DND-41 (cell line): ENCODE measurements at regions not wholly inside any gene's neighbourhood (a gene's known extent, or its start where the extent isn't known, plus 50 kb on each side); places are given as distances from the start of the nearest gene placed in this dataset.
A peak's percentile ranks its signal among the peaks of the same experiment; 100 is the strongest.

ENCODE experiments used
- EZH2 ChIP-seq: IDR thresholded peaks from 3 replicates; pipeline ENCODE4 v1.6.1; 2012; ENCODE audit warnings: borderline replicate concordance, low read depth, mild to moderate bottlenecking, moderate library complexity, low read length, inconsistent platforms; ENCODE audit not compliant: severe bottlenecking
- TF ChIP-seq, protein P1 (sequence below): IDR thresholded peaks from 2 replicates; pipeline ENCODE4 v1.5.1; 2012; ENCODE audit warnings: borderline replicate concordance, low read length, moderate library complexity, mild to moderate bottlenecking; ENCODE audit not compliant: poor library complexity, severe bottlenecking; ENCODE audit errors: extremely low read depth

DNA sequence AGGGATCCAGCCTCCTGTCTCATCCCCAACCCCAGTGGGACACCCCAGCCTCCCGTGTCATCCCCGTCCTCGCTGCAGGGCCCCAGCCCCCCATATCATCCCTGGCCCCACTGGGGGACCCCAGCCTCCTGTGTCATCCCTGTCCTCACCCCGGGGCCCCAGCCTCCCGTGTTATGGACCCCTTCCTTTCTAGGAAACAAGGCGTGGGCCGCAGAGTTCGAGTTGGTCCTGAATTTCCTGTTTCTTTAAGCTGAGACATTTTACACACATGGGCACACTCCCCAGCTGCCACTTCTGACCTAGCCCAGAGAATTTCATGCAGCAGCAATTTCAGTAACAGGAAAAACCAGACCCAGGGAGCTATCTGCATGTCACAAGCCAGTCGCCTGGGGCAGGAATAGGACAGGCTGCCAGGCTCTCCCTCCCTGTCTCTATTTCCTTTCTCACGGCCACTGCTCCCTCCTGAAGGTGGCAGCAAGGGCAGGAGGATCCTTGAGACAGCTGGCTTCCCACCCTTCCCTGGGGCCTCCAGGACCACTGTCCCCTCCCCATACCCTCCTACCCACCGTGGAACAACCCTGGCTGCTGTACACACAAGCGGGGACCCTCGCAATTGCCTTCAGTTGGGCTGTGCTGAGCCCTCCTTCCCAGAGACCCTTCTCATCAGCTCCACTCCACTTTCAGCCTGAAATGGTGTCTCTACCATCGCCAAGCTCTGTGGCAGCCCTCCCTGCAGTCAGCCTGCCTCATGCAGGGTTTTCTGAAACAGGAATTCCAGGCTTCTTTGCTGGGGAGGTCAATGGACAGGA lies 141.9 kb upstream of the ID2 start:
- TF ChIP-seq, protein P1, sequence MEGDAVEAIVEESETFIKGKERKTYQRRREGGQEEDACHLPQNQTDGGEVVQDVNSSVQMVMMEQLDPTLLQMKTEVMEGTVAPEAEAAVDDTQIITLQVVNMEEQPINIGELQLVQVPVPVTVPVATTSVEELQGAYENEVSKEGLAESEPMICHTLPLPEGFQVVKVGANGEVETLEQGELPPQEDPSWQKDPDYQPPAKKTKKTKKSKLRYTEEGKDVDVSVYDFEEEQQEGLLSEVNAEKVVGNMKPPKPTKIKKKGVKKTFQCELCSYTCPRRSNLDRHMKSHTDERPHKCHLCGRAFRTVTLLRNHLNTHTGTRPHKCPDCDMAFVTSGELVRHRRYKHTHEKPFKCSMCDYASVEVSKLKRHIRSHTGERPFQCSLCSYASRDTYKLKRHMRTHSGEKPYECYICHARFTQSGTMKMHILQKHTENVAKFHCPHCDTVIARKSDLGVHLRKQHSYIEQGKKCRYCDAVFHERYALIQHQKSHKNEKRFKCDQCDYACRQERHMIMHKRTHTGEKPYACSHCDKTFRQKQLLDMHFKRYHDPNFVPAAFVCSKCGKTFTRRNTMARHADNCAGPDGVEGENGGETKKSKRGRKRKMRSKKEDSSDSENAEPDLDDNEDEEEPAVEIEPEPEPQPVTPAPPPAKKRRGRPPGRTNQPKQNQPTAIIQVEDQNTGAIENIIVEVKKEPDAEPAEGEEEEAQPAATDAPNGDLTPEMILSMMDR: peak; percentile 45
- no peak for TF ChIP-seq EZH2
